DND-41 (cell line): ENCODE measurements at regions not wholly inside any gene's neighbourhood (a gene's known extent, or its start where the extent isn't known, plus 50 kb on each side); places are given as distances from the start of the nearest gene placed in this dataset.

Experiments used
- EZH2 ChIP-seq: IDR thresholded peaks from 3 replicates; pipeline ENCODE4 v1.6.1; 2012; ENCODE audit warnings: borderline replicate concordance, low read depth, mild to moderate bottlenecking, moderate library complexity, low read length, inconsistent platforms; ENCODE audit not compliant: severe bottlenecking
- TF ChIP-seq, protein P1 (sequence below): IDR thresholded peaks from 2 replicates; pipeline ENCODE4 v1.5.1; 2012; ENCODE audit warnings: borderline replicate concordance, low read length, moderate library complexity, mild to moderate bottlenecking; ENCODE audit not compliant: poor library complexity, severe bottlenecking; ENCODE audit errors: extremely low read depth

DNA sequence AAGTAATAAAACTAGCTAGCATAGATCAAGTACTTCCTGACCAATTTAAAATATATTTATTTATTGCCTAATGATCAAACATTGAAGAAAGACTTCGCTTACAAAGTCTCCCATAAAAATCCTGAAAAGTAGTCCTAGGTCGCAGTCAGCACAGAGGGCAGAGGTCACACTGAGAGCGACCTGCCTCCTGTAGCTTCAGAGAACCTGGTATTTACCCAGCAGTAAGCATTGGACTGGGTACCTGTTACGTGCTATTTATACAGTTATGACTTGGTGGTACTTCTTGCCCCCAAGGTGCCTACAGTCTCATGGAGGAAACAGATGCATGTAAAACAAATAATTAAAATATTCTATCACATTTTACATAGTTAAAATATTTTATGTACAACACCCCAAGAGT, 274.1 kb upstream of the G2E3 start:
- TF ChIP-seq EZH2: no peak
- TF ChIP-seq, protein P1, sequence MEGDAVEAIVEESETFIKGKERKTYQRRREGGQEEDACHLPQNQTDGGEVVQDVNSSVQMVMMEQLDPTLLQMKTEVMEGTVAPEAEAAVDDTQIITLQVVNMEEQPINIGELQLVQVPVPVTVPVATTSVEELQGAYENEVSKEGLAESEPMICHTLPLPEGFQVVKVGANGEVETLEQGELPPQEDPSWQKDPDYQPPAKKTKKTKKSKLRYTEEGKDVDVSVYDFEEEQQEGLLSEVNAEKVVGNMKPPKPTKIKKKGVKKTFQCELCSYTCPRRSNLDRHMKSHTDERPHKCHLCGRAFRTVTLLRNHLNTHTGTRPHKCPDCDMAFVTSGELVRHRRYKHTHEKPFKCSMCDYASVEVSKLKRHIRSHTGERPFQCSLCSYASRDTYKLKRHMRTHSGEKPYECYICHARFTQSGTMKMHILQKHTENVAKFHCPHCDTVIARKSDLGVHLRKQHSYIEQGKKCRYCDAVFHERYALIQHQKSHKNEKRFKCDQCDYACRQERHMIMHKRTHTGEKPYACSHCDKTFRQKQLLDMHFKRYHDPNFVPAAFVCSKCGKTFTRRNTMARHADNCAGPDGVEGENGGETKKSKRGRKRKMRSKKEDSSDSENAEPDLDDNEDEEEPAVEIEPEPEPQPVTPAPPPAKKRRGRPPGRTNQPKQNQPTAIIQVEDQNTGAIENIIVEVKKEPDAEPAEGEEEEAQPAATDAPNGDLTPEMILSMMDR: no peak
